IPS DF 19.7 (cell line): ENCODE measurements at regions not wholly inside any gene's neighbourhood (a gene's known extent, or its start where the extent isn't known, plus 50 kb on each side); places are given as distances from the start of the nearest gene placed in this dataset.

Experiments
- DNase-seq: peaks from one replicate; pipeline ENCODE4 v3.0.0-alpha.2; 2013; ENCODE audit warnings: low read depth, low spot score

DNA sequence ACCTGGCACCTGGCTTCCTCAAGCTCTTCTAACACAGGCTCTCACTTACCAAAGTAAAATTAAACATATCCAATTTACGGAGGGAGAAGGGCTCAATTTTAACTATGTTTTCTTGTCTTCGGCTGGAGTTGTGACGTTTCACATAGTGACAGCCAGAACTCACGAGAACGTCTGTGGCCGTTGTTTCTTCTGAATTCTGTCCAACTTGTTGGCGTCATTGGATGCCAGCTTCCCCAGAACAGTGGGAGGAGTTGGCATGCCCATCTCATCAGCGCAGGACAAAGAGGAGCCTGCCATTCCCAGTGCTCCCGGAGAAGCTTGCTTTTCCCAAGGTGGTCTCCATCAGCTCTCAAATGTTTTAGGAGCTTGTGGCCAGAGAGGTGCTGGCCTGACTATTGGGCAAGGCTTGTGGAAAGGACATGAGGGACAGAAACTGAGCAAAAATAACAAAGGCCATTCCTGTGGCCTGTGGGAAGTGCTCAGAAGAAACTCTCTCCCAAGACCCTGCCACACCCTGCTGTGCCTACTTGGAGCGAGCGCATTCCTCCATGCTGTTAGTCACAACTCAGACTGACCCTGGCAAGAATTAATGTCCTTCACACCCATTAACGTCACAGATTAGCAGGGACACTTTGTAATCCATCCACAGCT, 265.4 kb upstream of the CDH4 start:
- DNase-seq: no peak

- DNase-seq: no peak
These were observed 262.0 kb upstream of the CDH4 start for GRCh38 chr20:60990061-60990460.

- DNase-seq: no peak
These were observed 261.4 kb upstream of the CDH4 start for GRCh38 chr20:60990643-60991042.

DNA sequence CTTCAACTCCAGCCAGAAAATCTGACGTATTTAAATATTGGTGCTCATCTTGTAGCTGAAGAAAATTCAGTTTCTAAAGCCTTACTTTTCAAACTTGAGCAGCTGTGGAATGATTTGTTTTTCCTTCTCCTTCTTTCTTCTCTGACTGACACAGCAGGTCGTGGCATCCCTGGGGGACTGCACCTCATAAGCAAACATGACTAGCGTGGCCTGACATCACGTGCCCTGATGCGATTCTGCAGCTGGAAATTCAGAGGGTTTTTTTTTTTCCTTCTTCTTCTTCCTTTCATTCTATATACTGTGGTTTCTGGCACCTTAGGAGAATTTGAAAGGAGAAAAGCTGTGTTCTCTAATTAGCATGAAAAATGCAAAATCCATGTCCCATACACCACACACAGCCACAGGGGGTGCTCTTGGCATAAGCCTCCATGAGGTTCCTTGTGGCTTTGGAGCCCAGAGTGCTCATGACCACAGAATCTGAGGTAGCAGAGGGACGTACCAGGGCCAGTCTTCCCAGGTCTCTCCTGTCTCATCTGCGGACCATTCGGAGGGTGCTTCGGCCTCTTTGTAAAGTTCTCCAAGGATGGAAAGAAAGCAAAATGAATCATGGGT, 258.5 kb upstream of the CDH4 start:
- DNase-seq: no peak

DNA sequence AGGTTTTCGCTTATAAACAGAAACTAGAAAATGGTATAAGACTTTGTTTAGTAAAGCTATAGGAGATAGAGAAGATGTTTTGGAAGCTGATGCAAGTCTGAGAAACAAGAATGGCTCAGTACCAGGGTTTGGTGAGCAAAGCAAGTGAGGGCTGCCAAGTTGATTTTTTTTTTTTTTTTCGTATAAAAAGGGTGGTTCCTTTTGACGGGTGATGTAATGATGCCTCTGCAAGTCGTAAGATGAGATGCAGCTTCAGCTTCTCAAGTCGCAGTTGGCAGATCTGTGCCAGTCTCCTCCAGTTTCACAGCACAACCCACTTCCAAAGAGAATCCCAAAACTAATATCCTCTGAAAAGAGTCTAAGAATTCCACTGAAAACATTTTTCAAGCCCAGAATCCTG, 252.8 kb upstream of the CDH4 start:
- DNase-seq: no peak

GRCh38 chr20:61002090-61002489, 250.0 kb upstream of the CDH4 start:
- DNase-seq: no peak

DNA sequence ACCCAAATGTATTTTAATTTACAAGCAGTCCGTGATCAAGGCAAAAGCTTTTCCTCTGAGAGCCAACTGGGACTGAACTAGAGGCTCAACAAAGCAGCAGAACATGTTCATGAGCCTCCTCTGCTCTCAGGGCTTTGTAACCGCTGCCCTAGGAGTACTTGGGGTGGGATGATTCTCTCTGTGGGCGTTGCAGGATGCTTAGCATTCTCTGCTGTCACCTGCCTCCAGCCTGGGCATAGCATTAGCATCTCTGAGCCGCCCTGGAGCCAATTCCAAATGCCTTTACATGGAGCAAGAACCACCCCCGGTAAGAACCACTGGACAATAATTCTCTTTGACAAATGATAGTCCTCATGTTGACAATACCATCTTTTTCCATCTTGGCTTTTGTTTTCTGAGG, 237.6 kb upstream of the CDH4 start:
- peak; percentile 17 for DNase-seq

DNA sequence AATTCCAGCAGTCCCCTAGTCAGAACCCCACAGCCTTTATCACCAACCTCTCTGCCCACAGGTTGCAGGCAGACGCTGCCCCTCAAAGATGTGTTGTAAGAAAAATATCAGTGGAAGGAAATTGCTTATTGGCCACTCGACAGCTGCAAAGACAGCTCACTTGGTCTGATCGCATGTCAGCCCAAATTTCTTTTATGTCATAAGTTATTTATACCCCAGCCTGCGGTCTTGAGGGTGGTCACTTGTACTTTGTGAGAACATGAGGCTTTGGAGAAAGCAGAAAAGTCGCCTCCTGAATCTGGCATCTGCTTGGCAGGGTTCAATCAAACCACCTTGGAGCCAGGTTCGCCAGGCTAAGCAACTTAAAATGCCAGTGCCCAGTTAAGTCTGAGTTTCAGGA, 236.5 kb upstream of the CDH4 start:
- no peak for DNase-seq

- no peak for DNase-seq
These were observed 232.7 kb upstream of the CDH4 start for GRCh38 chr20:61019322-61019721.

DNA sequence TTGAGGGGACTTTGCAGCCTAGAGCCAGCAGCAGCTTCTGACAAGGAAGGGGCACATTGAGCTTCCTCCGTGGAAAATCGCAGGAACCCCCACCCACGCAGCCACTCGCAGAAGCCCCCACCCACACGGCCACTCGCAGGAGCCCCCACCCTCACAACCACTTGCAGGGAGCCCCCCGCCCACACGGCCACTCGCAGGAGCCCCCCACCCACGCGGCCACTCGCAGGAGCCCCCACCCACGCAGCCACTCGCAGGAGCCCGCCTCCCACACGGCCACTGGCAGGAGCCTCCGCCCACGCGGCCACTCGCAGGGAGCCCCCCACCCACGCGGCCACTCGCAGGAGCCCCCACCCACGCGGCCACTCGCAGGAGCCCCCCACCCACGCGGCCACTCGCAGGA, 228.4 kb upstream of the CDH4 start:
- no peak for DNase-seq

DNA sequence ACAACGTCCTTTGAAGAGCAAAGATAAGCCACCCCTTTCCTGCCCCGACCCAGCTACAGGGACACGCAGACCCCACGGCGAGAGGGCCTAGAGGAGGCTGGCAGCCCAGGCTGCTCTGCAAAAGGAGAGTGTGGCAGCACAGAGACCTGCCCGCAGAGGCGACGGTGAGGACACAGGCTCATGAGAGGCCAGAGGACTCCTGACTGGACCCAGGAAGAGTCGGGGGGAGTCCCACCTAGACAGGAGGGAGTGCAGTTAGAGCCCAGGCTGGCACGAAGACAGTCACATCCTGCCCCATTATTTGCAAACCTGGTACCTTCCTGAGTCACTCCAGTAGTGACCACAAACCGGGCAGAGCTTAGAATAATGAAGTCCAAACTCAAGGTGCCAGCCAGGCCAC, 227.7 kb upstream of the CDH4 start:
- DNase-seq: no peak

- no peak for DNase-seq
These were observed 226.5 kb upstream of the CDH4 start for GRCh38 chr20:61025536-61025935.

DNA sequence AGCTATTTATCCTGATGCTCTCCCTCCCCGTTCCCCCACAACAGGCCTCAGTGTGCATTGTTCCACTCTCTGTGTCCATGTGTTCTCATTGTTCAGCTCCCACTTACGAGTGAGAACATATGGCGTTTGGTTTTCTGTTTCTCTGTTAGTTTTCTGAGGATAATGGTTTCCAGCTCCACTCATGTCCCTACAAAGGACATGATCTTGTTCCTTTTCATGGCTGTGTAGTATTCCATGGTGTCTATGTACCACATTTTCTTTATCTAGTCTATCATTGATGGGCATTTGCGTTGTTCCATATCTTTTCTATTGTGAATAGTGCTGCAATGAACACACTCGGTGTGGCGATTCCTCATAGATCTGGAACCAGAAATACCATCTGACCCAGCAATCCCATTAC, 225.9 kb upstream of the CDH4 start:
- DNase-seq: no peak

DNA sequence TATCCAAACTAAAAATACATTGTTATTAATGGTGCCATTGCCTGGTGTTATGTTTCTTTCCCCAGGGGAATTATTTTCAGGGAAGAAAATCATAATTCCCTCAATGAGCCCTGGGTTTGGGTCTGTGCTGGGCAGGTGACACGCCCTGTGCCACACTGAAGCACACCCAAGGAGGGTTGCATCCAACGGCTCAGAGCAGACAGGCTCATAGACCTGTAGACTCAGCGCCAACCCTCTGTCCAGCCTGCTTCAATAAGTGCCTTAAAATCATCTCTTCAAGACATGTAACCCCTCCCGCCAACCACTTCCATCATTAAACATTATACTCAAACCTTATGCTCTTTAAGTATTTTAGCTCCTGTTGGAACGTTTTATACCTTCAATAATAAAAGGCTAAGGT, 225.3 kb upstream of the CDH4 start:
- no peak for DNase-seq

GRCh38 chr20:61027218-61027617, 224.8 kb upstream of the CDH4 start:
- DNase-seq: no peak

- no peak for DNase-seq
These were observed 221.9 kb upstream of the CDH4 start for GRCh38 chr20:61030130-61030529.

DNA sequence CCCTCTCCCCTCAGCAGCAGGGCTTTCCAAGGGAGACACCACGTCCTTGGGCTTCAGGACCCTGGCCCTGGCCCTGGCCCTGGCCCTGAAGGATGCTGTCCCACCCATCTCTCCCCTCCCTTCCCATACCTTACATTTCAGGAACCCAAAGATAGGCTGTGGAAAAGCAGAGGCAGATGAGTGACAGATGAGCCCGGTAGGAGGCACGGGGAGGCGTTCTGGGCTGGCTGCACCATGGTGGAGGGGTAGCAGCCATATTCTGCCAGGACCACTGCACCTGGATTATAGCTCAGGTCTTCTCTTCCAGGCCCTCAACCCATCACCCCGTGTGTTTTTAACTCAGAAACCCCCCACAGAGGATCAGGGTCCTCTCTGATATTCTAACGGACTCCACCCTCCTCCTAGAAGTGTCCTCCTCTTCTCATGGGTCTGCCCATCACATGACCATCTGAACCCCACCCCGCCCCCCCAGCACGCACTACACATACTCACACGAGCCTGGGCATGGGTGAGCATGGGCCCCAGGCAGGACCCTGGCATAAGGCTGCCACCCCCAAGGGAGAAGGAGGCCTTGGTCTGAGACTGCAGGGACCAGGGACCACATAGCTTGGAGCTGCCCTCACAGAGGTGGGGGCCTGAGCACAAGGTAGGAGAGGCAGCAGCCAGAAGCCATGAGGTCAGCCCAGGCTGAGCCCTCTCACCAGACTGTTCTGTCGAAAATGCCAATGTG, 220.8 kb upstream of the CDH4 start:
- no peak for DNase-seq

- DNase-seq: no peak
These were observed 214.6 kb upstream of the CDH4 start for GRCh38 chr20:61037498-61037897.

- no peak for DNase-seq
These were observed 210.6 kb upstream of the CDH4 start for GRCh38 chr20:61041481-61041880.

- no peak for DNase-seq
These were observed 209.3 kb upstream of the CDH4 start for GRCh38 chr20:61042506-61043385.

- no peak for DNase-seq
These were observed 208.4 kb upstream of the CDH4 start for GRCh38 chr20:61043681-61044080.

DNA sequence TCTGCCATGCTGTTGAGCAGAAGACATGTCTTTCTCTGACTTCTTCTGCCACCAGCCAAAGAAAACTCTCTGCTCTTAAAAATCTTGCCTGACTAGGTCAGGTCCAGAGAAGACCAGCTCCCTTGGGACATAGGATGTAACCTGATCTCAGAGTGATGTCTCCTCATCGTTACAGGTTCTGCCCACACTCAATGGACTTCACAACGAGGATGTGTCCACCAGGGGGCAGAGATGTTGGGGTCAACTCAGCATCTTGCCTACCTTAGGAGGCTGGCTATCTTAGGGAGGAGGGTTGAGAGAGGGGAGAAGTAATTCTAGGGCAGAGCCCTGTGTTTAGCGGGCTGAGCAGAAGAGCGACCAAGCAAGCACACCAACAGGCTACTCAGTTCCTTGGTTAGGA, 207.6 kb upstream of the CDH4 start:
- peak; percentile 20 for DNase-seq
